GM10266 (cell line): ENCODE measurements at regions not wholly inside any gene's neighbourhood (a gene's known extent, or its start where the extent isn't known, plus 50 kb on each side); places are given as distances from the start of the nearest gene placed in this dataset.

Experiments used
- DNase-seq: peaks from one replicate; pipeline ENCODE4 v3.0.0; 2012; ENCODE audit errors: extremely low spot score
- TF ChIP-seq, protein P1 (sequence below): IDR thresholded peaks from 2 replicates; pipeline ENCODE4 v1.5.1; 2012; ENCODE audit warnings: mild to moderate bottlenecking, low read depth; ENCODE audit not compliant: control insufficient read depth, insufficient read depth; ENCODE audit errors: missing control alignments

DNA sequence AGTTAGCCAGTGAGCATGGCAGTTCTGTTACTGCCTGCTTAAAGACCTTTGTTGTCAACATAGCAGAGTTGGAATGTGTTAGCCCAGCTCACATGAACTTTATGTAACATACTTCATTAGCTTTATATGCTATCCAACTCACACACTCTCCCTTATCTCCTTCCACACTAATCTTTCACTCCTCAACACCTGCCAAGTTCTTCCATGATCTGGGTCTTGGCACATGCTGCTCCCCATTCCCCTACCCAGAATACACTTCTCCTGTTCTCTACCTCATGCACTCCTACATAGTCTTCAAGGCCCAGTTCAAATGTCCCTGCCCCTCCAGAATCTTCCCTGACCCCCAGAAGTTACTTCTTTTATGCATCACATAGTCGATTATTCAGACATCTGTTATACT, 179.3 kb downstream of the KATNAL1 start:
- TF ChIP-seq, protein P1, sequence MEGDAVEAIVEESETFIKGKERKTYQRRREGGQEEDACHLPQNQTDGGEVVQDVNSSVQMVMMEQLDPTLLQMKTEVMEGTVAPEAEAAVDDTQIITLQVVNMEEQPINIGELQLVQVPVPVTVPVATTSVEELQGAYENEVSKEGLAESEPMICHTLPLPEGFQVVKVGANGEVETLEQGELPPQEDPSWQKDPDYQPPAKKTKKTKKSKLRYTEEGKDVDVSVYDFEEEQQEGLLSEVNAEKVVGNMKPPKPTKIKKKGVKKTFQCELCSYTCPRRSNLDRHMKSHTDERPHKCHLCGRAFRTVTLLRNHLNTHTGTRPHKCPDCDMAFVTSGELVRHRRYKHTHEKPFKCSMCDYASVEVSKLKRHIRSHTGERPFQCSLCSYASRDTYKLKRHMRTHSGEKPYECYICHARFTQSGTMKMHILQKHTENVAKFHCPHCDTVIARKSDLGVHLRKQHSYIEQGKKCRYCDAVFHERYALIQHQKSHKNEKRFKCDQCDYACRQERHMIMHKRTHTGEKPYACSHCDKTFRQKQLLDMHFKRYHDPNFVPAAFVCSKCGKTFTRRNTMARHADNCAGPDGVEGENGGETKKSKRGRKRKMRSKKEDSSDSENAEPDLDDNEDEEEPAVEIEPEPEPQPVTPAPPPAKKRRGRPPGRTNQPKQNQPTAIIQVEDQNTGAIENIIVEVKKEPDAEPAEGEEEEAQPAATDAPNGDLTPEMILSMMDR = no peak

DNA sequence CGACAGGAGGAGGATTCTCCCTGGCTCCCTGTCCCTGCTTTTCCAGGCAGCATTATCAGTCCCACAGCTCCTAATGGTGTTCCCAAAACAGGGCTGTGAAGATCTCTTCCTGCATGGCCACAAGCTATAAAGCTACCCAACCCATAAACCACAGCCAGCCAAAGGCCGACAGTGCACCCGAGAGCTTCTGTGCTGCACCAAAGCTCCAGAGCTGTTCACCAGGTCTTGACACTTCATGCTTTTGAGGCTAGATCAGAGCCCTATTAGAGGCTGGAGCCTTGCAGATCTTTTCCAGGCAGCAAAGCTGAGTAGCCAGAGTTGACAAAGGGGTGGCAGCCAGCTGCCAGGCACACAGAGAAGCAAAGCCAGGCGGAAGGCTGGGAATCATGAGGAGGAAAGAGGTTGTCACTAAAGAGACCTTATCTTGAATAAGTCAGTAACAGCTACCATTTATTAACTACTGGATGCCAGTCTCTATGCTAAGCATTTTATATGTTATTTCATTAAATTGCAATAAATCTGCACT, 180.4 kb downstream of the KATNAL1 start:
- no peak for DNase-seq
- TF ChIP-seq, protein P1 = no peak

More for the DNA sequence above, 179.3 kb downstream of the KATNAL1 start:
- DNase-seq = no peak

DNA sequence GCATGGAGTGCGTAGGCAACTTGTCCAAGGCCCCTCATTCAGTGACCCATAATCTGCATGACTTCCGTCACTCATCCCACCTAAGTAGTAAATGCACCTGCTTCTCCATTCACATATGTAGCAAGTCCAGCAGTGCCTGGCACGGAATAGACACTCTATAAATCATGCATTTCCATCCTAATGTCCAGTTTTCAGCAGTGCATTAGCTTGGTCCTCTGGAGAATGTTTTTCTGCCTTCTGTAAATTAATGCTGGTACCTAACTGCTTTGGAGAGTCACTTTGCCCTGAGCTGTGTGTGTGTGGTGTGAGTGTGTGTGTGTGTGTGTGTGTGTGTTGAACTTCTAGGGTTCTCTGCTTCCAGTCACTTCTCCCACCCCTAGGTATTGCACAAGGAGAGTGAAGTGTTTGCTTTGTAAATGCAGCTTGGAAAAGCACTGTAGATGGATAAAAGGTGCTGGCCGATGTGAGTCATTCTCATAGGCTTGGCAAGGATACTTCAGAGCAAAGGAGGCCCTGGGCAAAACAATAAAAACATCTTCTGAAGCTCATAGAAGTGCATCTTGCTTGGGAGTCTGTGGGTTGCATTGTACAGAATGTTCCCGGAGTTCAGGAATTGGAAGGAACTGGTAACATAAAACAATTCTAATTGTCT, 181.8 kb downstream of the KATNAL1 start:
- TF ChIP-seq, protein P1 = no peak
- no peak for DNase-seq

DNA sequence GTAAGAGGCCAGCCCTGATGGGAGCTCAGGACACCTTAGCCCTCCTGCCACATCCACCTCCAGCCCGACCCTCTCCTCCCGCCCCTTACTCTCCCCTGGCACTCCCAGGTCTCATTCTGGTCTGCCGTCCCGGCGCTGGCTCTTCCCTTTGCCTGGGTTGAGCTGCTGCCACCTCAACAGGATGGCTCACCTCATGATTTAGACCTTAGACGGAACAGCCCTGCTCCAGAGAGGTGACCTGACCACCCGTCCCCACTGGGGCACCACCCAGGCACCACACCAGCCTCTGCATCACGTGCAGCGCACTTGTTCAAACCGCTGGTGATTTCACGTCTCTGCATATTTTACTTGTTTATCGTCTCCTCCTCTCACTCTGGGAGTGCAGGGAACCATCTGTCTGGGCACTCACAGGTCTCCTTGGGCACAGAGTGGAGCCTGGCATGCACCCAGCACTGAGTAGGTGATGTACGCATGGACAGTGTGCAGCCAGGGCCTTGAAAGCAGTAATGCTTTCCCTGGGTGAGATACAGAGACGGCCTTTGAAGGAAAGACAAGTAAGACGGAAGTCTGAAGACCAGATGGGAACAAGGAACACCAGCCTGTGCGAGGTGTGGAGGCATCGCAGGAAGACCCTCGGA, 183.1 kb downstream of the KATNAL1 start:
- DNase-seq = no peak
- TF ChIP-seq, protein P1 = no peak

DNA sequence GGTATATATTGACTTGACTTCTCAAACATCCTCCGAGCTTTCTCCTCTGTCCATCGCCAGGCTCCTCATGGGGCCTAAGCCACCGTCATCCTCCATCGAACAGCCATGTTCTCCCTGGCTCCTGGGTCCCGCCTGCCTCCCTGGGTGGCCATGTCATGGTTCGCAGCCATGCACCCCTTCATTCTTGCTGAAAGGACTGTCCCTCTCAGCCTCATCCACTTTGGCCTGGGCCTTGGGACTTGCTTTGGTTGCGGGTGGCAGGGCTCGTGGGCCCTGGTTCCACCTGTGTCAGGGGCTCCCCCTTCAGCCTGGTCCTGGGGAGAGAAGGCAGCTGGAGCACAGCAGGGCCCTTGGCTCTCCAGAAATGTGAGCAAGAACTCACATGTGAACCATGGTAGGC, 183.8 kb downstream of the KATNAL1 start:
- TF ChIP-seq, protein P1 = no peak
- no peak for DNase-seq

DNA sequence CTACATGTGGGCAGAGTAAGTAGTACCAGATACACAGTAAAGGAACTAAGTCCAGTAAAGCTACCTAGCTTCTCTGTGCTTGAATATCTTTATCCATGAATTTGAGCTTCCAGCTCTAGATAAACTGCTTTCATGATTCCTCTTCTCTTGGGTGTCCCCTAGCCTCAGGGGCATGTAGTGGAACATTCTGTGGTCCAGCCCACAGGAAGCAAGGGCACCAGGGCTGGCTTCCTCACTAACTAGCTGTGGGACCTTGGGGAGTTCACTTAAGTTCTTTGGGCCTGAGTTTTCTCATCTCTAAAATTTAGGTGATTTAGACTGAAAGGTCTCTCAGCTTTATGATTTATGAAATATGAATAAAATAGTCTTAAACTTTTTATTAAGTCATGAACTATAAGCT, 185.7 kb downstream of the KATNAL1 start:
- TF ChIP-seq, protein P1 = no peak
- no peak for DNase-seq

DNA sequence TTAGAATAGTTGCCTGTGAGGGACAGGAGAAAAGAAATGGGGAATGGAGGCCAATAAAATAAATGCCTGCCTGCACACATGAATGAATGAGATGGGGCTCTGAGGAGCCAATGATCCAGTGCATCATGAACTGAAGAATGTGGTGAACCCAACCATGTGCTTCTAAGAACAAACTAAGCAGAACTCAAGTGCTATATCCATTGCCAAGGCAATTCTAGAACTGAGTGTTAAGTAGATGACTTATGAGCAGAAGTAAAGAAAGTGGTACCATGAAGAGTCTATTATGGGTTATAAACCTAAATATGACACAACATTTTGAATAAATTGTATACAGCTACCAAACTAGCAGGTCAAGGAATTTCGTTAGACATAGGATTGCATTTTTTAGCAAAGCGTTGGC, 186.1 kb downstream of the KATNAL1 start:
- DNase-seq = no peak
- TF ChIP-seq, protein P1 = no peak
